HFFc6 (cell line): ENCODE measurements at regions not wholly inside any gene's neighbourhood (a gene's known extent, or its start where the extent isn't known, plus 50 kb on each side); places are given as distances from the start of the nearest gene placed in this dataset.

ENCODE experiments used
- DNase-seq: peaks from one replicate; pipeline ENCODE4 v3.0.0-alpha.2; 2018
- H3K27ac Mint-ChIP-seq: 2 replicates; pipeline ENCODE4 v1.8.0; 2020; ENCODE audit warnings: mild to moderate bottlenecking, mixed read lengths
- H3K27me3 Mint-ChIP-seq: 2 replicates; pipeline ENCODE4 v1.8.0; 2021; ENCODE audit warnings: mild to moderate bottlenecking, moderate library complexity, mixed read lengths; ENCODE audit not compliant: insufficient read depth
- H3K36me3 Mint-ChIP-seq: 2 replicates; pipeline ENCODE4 v1.8.0; 2021; ENCODE audit warnings: low read depth, mixed read lengths
- H3K4me1 Mint-ChIP-seq: 2 replicates; pipeline ENCODE4 v1.8.0; 2020; ENCODE audit warnings: low read depth, mixed read lengths
- H3K4me3 Mint-ChIP-seq: 2 replicates; pipeline ENCODE4 v1.8.0; 2020; ENCODE audit warnings: mild to moderate bottlenecking, moderate library complexity, mixed read lengths
- H3K9me3 Mint-ChIP-seq: 2 replicates; pipeline ENCODE4 v1.8.0; 2020; ENCODE audit warnings: mild to moderate bottlenecking, mixed read lengths
- TF ChIP-seq, protein P1 (sequence below): fragments of 200-600 bp; sonication (generic); IDR thresholded peaks from 2 replicates; pipeline ENCODE4 v1.5.0; 2021; ENCODE audit warnings: antibody characterized with exemption, mild to moderate bottlenecking

DNA sequence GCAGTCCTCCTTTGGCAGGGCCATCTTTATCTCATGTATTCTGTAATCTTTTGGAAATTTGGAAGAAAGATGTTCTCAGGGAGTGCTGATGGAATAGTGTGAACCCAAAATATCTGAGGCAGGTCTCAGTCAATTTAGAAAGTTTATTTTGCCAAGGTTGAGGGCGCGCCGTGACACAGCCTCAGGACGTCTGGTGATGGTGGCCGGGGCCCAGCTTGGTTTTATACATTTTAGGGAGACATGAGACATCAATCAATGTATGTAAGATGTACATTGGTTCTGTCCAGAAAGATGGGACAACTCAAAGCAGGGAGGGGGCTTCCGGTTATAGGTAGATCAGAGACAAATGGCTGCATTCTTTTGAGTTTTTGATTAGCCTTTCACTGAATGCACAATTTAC, 89.8 kb downstream of the ERMARD start:
- H3K4me3 Mint-ChIP-seq, result no peak overlapping the region
- peaks cover 11% of the 10 kb centered on the region for H3K27me3 Mint-ChIP-seq
- H3K27ac Mint-ChIP-seq, result no peak overlapping the region
- no peak for DNase-seq
- no peaks in the 10 kb centered on the region for H3K4me1 Mint-ChIP-seq
- no peaks in the 10 kb centered on the region for H3K36me3 Mint-ChIP-seq
- H3K9me3 Mint-ChIP-seq, result no peaks in the 10 kb centered on the region
- TF ChIP-seq, protein P1, sequence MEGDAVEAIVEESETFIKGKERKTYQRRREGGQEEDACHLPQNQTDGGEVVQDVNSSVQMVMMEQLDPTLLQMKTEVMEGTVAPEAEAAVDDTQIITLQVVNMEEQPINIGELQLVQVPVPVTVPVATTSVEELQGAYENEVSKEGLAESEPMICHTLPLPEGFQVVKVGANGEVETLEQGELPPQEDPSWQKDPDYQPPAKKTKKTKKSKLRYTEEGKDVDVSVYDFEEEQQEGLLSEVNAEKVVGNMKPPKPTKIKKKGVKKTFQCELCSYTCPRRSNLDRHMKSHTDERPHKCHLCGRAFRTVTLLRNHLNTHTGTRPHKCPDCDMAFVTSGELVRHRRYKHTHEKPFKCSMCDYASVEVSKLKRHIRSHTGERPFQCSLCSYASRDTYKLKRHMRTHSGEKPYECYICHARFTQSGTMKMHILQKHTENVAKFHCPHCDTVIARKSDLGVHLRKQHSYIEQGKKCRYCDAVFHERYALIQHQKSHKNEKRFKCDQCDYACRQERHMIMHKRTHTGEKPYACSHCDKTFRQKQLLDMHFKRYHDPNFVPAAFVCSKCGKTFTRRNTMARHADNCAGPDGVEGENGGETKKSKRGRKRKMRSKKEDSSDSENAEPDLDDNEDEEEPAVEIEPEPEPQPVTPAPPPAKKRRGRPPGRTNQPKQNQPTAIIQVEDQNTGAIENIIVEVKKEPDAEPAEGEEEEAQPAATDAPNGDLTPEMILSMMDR, result no peak

DNA sequence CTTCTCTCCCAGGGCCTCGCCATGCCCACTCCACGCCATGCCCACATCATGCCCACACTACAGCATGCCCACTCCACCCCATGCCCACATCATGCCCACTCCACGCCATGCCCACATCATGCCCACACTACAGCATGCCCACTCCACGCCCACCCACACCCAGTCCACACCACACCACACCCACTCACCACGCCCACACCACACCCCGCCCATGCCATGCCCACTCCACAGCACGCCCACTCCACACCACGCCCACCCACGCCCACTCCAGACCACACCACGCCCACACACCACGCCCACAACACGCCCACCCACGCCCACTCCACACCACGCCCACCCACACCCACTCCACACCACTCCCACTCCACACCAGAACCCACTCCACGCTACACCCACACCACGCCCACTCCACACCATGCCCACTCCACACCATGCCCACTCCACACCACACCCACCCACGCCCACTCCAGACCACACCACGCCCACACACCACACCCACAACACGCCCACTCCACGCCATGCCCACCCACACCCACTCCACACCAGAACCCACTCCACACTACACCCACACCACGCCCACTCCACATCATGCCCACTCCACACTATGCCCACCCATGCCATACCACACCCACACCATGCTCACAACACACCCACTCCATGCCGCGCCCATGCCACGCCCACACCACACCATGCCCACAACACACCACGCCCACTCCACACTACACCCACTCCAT, 88.6 kb downstream of the ERMARD start:
- Mint-ChIP-seq H3K27ac (no peak overlapping the region), H3K36me3 (no peaks in the 10 kb centered on the region), H3K9me3 (no peaks in the 10 kb centered on the region), H3K4me3 (no peak overlapping the region), H3K4me1 (no peaks in the 10 kb centered on the region), H3K27me3 (peaks cover 14% of the 10 kb centered on the region)
- TF ChIP-seq, protein P1, result no peak
- DNase-seq, result no peak

DNA sequence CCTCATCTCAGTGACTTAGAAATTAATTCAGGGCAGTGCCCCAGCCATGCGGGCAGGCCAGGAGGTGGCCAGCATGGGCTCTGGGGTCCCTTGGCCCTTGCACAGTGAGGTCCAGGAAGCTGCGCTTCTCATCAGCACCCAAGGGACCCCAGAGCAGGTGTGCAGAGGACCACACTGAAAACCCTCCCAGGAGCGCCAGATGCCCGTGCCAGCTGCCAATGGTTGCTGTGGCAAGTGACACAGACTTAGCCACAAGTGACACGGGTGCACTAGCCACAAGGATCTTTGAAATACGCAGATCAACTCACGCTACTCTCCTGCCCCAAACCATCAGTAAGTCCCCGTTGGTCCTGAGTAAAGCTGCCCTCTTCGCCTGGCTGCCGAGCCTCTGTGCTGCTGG, 88.1 kb downstream of the ERMARD start:
- TF ChIP-seq, protein P1, result no peak
- H3K9me3 Mint-ChIP-seq, result no peaks in the 10 kb centered on the region
- no peak for DNase-seq
- no peaks in the 10 kb centered on the region for H3K36me3 Mint-ChIP-seq
- H3K4me1 Mint-ChIP-seq, result no peaks in the 10 kb centered on the region
- no peak overlapping the region for H3K4me3 Mint-ChIP-seq
- H3K27me3 Mint-ChIP-seq, result peaks cover 14% of the 10 kb centered on the region
- H3K27ac Mint-ChIP-seq, result no peak overlapping the region

DNA sequence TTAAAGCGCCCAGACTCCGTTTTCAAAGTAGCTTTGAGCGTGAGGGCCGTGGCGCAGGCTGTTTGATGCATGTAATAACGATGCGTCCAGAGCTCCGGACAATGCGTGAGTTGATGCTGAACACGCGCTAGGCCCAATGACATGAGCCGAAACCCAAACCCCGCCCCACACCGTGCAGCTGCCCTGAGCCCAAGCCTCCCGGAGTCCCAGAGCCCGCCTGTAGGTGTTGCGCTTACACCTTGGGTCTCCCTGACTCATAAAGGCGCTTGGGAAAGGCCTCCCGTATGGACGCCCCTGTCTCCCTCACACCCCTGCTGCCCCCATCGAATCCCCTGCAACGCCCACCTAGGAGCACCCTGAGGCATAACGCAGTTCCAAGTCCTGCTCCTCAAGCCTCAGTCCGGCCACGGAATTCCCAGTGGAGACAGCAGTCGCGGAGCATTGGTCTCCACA, 87.6 kb downstream of the ERMARD start:
- no peak overlapping the region for H3K27ac Mint-ChIP-seq
- DNase-seq, result no peak
- H3K27me3 Mint-ChIP-seq, result peaks cover 14% of the 10 kb centered on the region
- no peak overlapping the region for H3K4me3 Mint-ChIP-seq
- H3K36me3 Mint-ChIP-seq, result no peaks in the 10 kb centered on the region
- no peaks in the 10 kb centered on the region for H3K4me1 Mint-ChIP-seq
- TF ChIP-seq, protein P1, result no peak
- no peaks in the 10 kb centered on the region for H3K9me3 Mint-ChIP-seq

DNA sequence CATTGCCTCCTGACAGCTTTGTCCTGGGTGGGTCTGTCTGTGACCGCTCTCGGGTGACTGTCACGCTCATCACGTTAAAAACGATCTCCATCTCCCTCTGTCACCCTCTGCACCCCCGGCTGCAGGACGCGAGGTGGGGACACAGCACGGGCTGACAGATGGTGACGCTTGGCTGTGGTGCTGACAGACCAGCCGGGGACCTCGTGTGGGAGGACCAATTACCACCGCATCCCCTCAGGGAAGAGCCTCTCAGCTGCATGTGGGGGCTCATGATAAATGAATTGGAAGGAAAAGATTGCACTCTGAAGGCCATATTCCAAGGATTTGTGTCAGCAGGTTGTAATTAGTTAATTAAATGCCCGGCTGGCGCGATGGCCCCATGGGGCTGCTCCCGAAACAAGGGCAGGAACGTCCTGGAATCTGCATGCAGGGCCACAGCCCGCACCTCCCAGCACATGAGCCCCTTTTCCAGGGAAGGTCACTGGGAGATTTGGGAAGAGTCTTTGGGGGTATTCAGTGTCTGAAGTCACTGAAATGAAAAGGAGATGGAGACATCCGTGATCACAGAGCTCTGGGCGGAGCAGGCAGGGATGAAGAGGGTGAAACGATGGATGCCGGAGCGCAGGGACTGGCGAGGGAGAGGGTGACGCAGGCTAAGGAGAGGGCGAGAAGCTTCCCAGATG, 87.1 kb downstream of the ERMARD start:
- no peaks in the 10 kb centered on the region for H3K9me3 Mint-ChIP-seq
- DNase-seq, result no peak
- H3K36me3 Mint-ChIP-seq, result no peaks in the 10 kb centered on the region
- H3K4me3 Mint-ChIP-seq, result no peak overlapping the region
- H3K27me3 Mint-ChIP-seq, result peaks cover 14% of the 10 kb centered on the region
- no peak overlapping the region for H3K27ac Mint-ChIP-seq
- 0 out of 2 replicates have a peak, but pooled peaks cover 1% of the 10 kb centered on the region for H3K4me1 Mint-ChIP-seq
- TF ChIP-seq, protein P1, result no peak
